Left ventricle myocardium inferior (tissue), 1 donor: ENCODE measurements at regions not wholly inside any gene's neighbourhood (a gene's known extent, or its start where the extent isn't known, plus 50 kb on each side); places are given as distances from the start of the nearest gene placed in this dataset.

ENCODE experiments used
- DNase-seq: peaks from one replicate; pipeline ENCODE4 v3.0.0-alpha.2; 2020
- H3K27ac ChIP-seq: fragments of 200-600 bp; replicated peaks from 2 replicates; pipeline ENCODE4 v1.8.0; 2021
- H3K27me3 ChIP-seq: fragments of 200-600 bp; 2 replicates; pipeline ENCODE4 v1.8.0; 2021; ENCODE audit warnings: low read depth
- H3K36me3 ChIP-seq: fragments of 200-600 bp; 2 replicates; pipeline ENCODE4 v1.8.0; 2021
- H3K4me1 ChIP-seq: fragments of 200-600 bp; 2 replicates; pipeline ENCODE4 v1.8.0; 2021
- H3K4me3 ChIP-seq: fragments of 200-600 bp; 2 replicates; pipeline ENCODE4 v1.8.0; 2021; ENCODE audit warnings: mild to moderate bottlenecking, moderate library complexity
- H3K9me3 ChIP-seq: fragments of 200-600 bp; replicated peaks from 2 replicates; pipeline ENCODE4 v1.8.0; 2021
- intact Hi-C: fragments of 100-400 bp; cut with micrococcal nuclease; formaldehyde crosslinking; loops from one replicate; pipeline ENCODE4 v1.11.0; 2022
- TF ChIP-seq, protein P1 (sequence below): fragments of 200-600 bp; IDR thresholded peaks from 2 replicates; pipeline ENCODE4 v1.8.0; 2021; ENCODE audit warnings: antibody characterized with exemption, mild to moderate bottlenecking, borderline replicate concordance
- donor health status: DM: no; HTN: yes; CAD: no; lungs with severe emphysema.

DNA sequence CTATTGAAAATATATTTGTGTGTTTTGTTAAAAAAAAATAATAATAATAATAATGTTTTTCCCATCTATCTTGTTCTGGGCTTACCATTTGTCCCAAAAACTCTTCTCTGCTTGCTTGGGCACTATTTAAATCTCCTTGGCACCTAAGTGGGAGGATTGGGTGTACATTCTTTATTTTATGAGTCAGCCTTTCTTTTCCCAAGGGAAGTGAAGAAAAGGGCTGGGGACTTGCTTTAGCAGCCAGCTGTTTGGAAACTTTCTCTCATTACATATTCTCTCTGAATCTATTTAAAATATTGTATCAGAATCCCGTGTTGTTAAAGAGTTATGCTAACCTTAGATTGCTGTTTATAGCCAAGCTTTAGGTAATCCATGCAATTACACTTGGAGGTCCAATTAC, 2332.4 kb downstream of the ARAP2 start:
- intact Hi-C loops, result no loop called here
- TF ChIP-seq, protein P1, sequence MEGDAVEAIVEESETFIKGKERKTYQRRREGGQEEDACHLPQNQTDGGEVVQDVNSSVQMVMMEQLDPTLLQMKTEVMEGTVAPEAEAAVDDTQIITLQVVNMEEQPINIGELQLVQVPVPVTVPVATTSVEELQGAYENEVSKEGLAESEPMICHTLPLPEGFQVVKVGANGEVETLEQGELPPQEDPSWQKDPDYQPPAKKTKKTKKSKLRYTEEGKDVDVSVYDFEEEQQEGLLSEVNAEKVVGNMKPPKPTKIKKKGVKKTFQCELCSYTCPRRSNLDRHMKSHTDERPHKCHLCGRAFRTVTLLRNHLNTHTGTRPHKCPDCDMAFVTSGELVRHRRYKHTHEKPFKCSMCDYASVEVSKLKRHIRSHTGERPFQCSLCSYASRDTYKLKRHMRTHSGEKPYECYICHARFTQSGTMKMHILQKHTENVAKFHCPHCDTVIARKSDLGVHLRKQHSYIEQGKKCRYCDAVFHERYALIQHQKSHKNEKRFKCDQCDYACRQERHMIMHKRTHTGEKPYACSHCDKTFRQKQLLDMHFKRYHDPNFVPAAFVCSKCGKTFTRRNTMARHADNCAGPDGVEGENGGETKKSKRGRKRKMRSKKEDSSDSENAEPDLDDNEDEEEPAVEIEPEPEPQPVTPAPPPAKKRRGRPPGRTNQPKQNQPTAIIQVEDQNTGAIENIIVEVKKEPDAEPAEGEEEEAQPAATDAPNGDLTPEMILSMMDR, result no peak
- Histone ChIP-seq H3K4me1 (no peaks in the 10 kb centered on the region), H3K4me3 (no peak overlapping the region), H3K36me3 (no peaks in the 10 kb centered on the region), H3K27ac (no peak overlapping the region), H3K9me3 (peaks cover 36% of the 10 kb centered on the region), H3K27me3 (no peaks in the 10 kb centered on the region)
- DNase-seq, result no peak

DNA sequence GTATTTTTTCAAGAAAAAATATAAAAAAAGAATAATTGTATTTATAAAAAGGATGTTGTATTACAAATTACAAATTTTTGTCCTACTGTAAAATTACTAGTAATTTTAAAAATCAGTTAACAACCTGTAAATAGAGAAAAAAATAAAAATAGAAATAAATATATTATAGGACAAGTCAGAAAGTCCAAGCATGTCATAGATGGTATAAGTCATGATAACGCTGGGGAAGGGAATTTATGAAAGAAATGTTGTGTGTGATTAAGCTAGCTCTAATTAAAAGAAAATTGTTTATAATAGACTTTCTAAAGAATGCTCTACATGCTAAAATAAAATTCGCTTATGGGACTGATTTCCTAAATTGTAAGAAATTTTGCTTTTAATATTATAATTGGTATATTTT, 2329.9 kb downstream of the ARAP2 start:
- TF ChIP-seq, protein P1, result no peak
- peaks cover 36% of the 10 kb centered on the region for H3K9me3 ChIP-seq

DNA sequence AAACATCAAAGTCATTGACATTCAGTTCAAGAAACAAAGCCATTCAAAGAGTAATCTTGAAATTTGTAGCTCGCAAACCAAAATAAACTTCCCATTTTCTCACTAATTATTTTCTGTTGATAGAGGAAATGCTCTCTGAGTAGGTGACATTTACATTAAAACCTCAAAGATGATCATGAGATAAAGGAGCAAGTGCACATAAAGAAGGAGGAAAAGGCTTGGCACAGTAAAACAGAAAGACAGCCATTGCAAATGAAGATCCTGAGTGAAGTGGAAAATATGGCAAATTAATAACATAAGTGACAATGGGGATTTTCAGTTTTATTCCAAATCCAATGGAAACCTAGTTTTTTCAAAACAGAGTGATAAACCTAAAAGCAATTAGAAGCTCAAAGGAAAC, 2320.8 kb downstream of the ARAP2 start:
- H3K4me1 ChIP-seq, result no peaks in the 10 kb centered on the region
- intact Hi-C loops, result no loop called here
- no peak overlapping the region for H3K27ac ChIP-seq
- H3K27me3 ChIP-seq, result no peaks in the 10 kb centered on the region
- H3K4me3 ChIP-seq, result no peak overlapping the region
- no peak for DNase-seq
- H3K36me3 ChIP-seq, result no peaks in the 10 kb centered on the region
- peaks cover 23% of the 10 kb centered on the region for H3K9me3 ChIP-seq
- TF ChIP-seq, protein P1, result no peak

More for the DNA sequence above, 2329.9 kb downstream of the ARAP2 start:
- intact Hi-C loops, result no loop called here
- H3K36me3 ChIP-seq, result no peaks in the 10 kb centered on the region
- no peaks in the 10 kb centered on the region for H3K27me3 ChIP-seq
- H3K4me3 ChIP-seq, result no peak overlapping the region
- DNase-seq, result no peak
- no peak overlapping the region for H3K27ac ChIP-seq
- no peaks in the 10 kb centered on the region for H3K4me1 ChIP-seq

DNA sequence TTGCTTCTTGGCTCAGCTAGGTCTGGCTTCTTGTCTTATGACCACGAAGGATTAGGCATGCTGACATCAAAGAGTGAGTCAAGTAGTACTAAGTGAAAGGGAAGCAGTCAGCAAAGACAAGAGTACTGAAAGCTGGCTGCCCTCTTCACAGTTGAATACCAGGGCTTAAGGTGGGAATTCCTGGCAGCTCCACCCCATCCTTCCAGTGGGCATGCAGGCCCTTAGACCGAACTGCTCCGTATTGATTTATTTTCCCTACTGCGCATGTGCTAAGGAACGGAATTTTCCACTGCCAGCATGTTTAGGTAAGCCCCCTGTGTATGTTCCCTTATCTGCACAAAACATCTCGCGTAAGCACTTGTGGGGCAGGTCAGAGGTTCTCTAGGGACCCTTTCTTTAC, 2320.1 kb downstream of the ARAP2 start:
- no peaks in the 10 kb centered on the region for H3K4me1 ChIP-seq
- DNase-seq, result no peak
- TF ChIP-seq, protein P1, result no peak
- no peaks in the 10 kb centered on the region for H3K36me3 ChIP-seq
- no peak overlapping the region for H3K27ac ChIP-seq
- no peak overlapping the region for H3K4me3 ChIP-seq
- H3K27me3 ChIP-seq, result no peaks in the 10 kb centered on the region
- intact Hi-C loops, result no loop called here
- H3K9me3 ChIP-seq, result peaks cover 24% of the 10 kb centered on the region

DNA sequence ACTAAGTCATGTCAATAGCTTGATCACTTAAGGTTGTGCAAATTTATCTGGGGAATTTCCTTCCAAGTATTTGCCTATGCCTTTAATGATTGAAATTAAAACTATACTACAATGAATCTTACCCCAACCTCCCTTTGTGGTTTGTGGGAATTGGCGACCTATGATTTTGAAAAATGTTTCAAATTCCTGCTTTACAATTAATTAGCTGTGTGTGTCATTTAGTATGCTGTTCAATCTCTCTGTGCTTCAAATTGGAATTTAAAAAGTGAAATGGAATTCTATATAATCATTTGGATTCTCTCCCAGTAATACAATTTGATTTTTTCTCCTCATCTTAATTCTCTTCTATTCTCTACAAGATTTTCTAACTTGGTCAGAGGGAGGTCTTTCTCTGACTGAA, 2319.5 kb downstream of the ARAP2 start:
- TF ChIP-seq, protein P1, result no peak
- peaks cover 24% of the 10 kb centered on the region for H3K9me3 ChIP-seq

DNA sequence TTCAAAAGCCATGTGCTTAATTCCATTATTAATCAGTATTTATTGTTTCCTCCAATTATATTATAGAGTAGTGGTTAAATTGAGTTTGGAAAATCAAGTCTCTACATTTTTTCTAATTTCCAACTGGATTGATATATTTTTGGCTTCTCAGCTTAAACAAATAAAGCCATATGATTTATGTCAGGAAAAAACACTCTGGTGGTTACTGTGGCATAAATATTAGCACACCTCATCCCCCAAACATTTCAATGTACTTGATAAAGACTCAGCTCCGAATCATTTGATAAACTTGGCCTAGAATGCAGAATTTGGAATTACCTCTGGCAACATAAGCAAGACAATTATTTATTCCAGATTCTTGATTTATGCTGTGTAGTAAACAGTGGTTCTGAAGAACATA, 2313.8 kb downstream of the ARAP2 start:
- intact Hi-C loops, result no loop called here
- H3K9me3 ChIP-seq, result peaks cover 15% of the 10 kb centered on the region
- no peaks in the 10 kb centered on the region for H3K4me1 ChIP-seq
- H3K36me3 ChIP-seq, result no peaks in the 10 kb centered on the region
- H3K27me3 ChIP-seq, result no peaks in the 10 kb centered on the region
- H3K27ac ChIP-seq, result no peak overlapping the region
- no peak for DNase-seq
- TF ChIP-seq, protein P1, result no peak
- H3K4me3 ChIP-seq, result no peak overlapping the region

More for the DNA sequence above, 2319.5 kb downstream of the ARAP2 start:
- no peaks in the 10 kb centered on the region for H3K36me3 ChIP-seq
- H3K4me3 ChIP-seq, result no peak overlapping the region
- intact Hi-C loops, result no loop called here
- H3K27me3 ChIP-seq, result no peaks in the 10 kb centered on the region
- DNase-seq, result no peak
- H3K4me1 ChIP-seq, result no peaks in the 10 kb centered on the region
- no peak overlapping the region for H3K27ac ChIP-seq
